MCF 10A (cell line): ENCODE measurements at regions not wholly inside any gene's neighbourhood (a gene's known extent, or its start where the extent isn't known, plus 50 kb on each side); places are given as distances from the start of the nearest gene placed in this dataset.

Source experiments
- BruUV-seq: library from RNA; stranded (reverse); fragments of 400-500 nt; replicated peaks from 2 replicates; lab custom pipeline; 2021; lab: Mats Ljungman, UMichigan
- CTCF ChIA-PET: fragments of 300-600 bp; sonication (Branson Sonifier 250); formaldehyde crosslinking; extraction: SDS; loops from one replicate; lab custom pipeline; 2021; ENCODE audit warnings: antibody characterized with exemption, inconsistent platforms; lab: Yijun Ruan, JAX
- POLR2A ChIA-PET: fragments of 300-600, 350-650 bp; sonication (Branson Sonifier 250); formaldehyde crosslinking; extraction: SDS; loops from one replicate; lab custom pipeline; 2020; ENCODE audit warnings: antibody characterized with exemption, inconsistent platforms; lab: Yijun Ruan, JAX
- DNase-seq: peaks from one replicate; pipeline ENCODE4 v3.0.0-alpha.2; 2018; ENCODE audit not compliant: unreplicated experiment
- H3K27ac Mint-ChIP-seq: one replicate; pipeline ENCODE4 v1.8.0; 2022; ENCODE audit warnings: mild to moderate bottlenecking, low read depth, mixed read lengths; ENCODE audit not compliant: unreplicated experiment
- H3K27me3 Mint-ChIP-seq: one replicate; pipeline ENCODE4 v1.8.0; 2022; ENCODE audit warnings: mixed read lengths; ENCODE audit not compliant: insufficient read depth, unreplicated experiment
- H3K36me3 Mint-ChIP-seq: one replicate; pipeline ENCODE4 v1.8.0; 2022; ENCODE audit warnings: mild to moderate bottlenecking, moderate library complexity, mixed read lengths; ENCODE audit not compliant: insufficient read depth, unreplicated experiment
- H3K4me1 Mint-ChIP-seq: one replicate; pipeline ENCODE4 v1.8.0; 2022; ENCODE audit warnings: mixed read lengths; ENCODE audit not compliant: insufficient read depth, unreplicated experiment
- H3K4me3 Mint-ChIP-seq: one replicate; pipeline ENCODE4 v1.8.0; 2022; ENCODE audit warnings: mild to moderate bottlenecking, moderate library complexity, mixed read lengths; ENCODE audit not compliant: unreplicated experiment
- H3K9me3 Mint-ChIP-seq: one replicate; pipeline ENCODE4 v1.8.0; 2022; ENCODE audit warnings: mixed read lengths; ENCODE audit not compliant: unreplicated experiment
- intact Hi-C: fragments of 100-400 bp; cut with micrococcal nuclease; formaldehyde crosslinking; loops from 2 replicates; pipeline ENCODE4 v1.14.1; 2022
- TF ChIP-seq, protein P1 (sequence below): fragments of 200-600 bp; IDR thresholded peaks from one replicate; pipeline ENCODE4 v1.8.0; 2022; ENCODE audit warnings: antibody characterized with exemption, mild to moderate bottlenecking; ENCODE audit not compliant: unreplicated experiment

DNA sequence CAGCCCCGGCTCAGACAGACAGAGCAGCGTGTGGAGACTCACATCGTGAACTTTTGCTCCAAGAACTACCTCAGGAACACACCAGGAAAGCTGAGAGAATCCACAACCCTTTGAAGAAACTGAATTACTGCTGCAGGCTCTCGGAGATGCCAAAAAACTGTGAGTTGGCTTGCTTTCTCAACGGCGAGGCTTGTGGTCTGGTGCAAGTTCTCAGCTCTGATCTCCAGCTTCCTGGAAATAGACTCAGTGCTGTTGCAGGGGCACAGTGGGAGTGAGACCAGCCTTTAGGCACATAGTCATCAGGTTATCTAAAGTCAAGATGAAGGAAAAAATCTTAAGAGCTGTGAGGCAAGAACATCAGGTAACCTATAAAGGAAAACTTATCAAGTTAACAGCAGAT, 273.7 kb upstream of the LRATD1 start:
- ChIA-PET POLR2A (interaction anchor here (0.9 kb wide), 1 partner anchor 48 kb away, joined by 3 read pairs; no protein-coding TSS in a partner anchor), CTCF (interaction anchor here (1.1 kb wide), 1 partner anchor 12 kb away, joined by 5 read pairs; no protein-coding TSS in a partner anchor)
- no TSS peak for BruUV-seq
- H3K27ac Mint-ChIP-seq: no peak overlapping the region
- TF ChIP-seq, protein P1, sequence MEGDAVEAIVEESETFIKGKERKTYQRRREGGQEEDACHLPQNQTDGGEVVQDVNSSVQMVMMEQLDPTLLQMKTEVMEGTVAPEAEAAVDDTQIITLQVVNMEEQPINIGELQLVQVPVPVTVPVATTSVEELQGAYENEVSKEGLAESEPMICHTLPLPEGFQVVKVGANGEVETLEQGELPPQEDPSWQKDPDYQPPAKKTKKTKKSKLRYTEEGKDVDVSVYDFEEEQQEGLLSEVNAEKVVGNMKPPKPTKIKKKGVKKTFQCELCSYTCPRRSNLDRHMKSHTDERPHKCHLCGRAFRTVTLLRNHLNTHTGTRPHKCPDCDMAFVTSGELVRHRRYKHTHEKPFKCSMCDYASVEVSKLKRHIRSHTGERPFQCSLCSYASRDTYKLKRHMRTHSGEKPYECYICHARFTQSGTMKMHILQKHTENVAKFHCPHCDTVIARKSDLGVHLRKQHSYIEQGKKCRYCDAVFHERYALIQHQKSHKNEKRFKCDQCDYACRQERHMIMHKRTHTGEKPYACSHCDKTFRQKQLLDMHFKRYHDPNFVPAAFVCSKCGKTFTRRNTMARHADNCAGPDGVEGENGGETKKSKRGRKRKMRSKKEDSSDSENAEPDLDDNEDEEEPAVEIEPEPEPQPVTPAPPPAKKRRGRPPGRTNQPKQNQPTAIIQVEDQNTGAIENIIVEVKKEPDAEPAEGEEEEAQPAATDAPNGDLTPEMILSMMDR: no peak
- DNase-seq: no peak
- no peaks in the 10 kb centered on the region for H3K9me3 Mint-ChIP-seq
- no peaks in the 10 kb centered on the region for H3K36me3 Mint-ChIP-seq
- H3K4me3 Mint-ChIP-seq: no peak overlapping the region
- H3K27me3 Mint-ChIP-seq: no peaks in the 10 kb centered on the region
- intact Hi-C loops: no loop called here
- H3K4me1 Mint-ChIP-seq: peaks cover 3% of the 10 kb centered on the region

DNA sequence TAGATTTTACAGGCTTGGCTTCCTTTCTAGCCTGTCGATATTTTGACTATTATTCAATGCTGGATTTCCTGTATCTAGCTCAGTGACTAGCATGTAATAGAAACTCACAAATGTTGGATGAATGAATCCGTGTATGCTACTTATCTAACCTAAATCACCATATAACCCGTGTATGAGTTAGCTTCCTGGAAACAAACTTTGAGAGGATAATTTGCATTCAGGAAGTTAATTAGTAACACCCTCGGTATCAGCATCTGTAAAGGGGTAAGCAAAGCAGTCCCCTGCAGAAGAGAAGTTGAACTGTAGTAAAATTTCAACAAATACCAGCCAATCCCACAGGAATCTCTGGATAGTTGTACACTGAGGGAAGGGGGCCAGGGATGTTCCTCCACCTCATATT, 269.4 kb upstream of the LRATD1 start:
- no peak overlapping the region for H3K27ac Mint-ChIP-seq

DNA sequence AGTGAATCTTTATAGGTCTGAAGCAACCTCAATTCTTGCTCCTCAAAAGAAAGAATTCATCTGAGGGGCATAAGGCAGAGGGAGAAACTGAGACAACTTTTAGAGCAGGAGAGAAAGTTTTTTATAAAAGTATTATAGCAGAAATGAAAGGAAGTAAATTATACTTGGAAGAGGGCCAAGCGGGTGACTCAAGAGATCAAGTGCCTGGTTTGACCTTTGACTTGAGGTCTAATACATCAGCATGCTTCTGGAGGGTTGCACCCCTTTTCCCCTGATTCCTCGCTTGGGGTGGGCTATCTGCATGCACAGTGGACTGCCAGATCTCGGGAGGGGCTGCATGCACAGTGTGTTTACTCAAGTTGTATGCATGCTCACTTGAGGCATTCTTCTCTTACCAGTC, 268.5 kb upstream of the LRATD1 start:
- Mint-ChIP-seq H3K27me3 (no peaks in the 10 kb centered on the region), H3K4me1 (peaks cover 6% of the 10 kb centered on the region), H3K4me3 (no peak overlapping the region), H3K9me3 (no peaks in the 10 kb centered on the region), H3K27ac (no peak overlapping the region), H3K36me3 (no peaks in the 10 kb centered on the region)
- ChIA-PET CTCF (interaction anchor here (1.0 kb wide), 1 partner anchor 38 kb away, joined by 3 read pairs; no protein-coding TSS in a partner anchor), POLR2A (no interaction called here)
- DNase-seq: peak; percentile 34
- TF ChIP-seq, protein P1: no peak
- BruUV-seq: no TSS peak
- intact Hi-C loops: no loop called here

More for the DNA sequence above, 269.4 kb upstream of the LRATD1 start:
- DNase-seq: no peak
- ChIA-PET CTCF (interaction anchor here (0.5 to 1.0 kb wide), 2 partner anchors 37 to 76 kb away, joined by 3 read pairs; no protein-coding TSS in a partner anchor), POLR2A (no interaction called here)
- Mint-ChIP-seq H3K4me1 (peaks cover 6% of the 10 kb centered on the region), H3K36me3 (no peaks in the 10 kb centered on the region), H3K27me3 (no peaks in the 10 kb centered on the region), H3K9me3 (no peaks in the 10 kb centered on the region), H3K4me3 (no peak overlapping the region)
- intact Hi-C loops: no loop called here
- BruUV-seq: no TSS peak
- TF ChIP-seq, protein P1: no peak

DNA sequence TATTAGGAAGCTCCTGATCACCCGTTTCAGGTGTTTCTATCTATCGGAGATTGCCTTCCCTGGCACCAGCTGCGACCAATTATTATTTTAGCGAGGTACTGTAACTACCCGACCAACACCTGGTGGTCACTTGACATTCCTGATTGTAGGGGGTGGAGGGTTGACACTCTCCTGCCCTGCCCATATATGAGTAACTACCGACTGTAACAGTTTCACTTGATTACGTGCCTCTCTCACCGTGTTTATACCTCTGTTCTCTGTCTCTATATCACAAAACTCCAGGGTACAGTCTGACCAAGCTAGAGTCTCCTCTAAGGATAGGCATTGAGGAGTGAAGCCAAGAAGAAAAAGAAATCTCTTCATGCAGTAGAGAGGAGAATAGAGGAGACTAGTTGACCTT, 268.0 kb upstream of the LRATD1 start:
- DNase-seq: no peak
- no peaks in the 10 kb centered on the region for H3K27me3 Mint-ChIP-seq
- ChIA-PET POLR2A (no interaction called here), CTCF (no interaction called here)
- BruUV-seq: no TSS peak
- H3K4me1 Mint-ChIP-seq: peaks cover 6% of the 10 kb centered on the region
- no peaks in the 10 kb centered on the region for H3K9me3 Mint-ChIP-seq
- no peak overlapping the region for H3K27ac Mint-ChIP-seq
- H3K4me3 Mint-ChIP-seq: no peak overlapping the region
- no peaks in the 10 kb centered on the region for H3K36me3 Mint-ChIP-seq
- intact Hi-C loops: no loop called here
- TF ChIP-seq, protein P1: no peak
